GM12878 (cell line): ENCODE measurements at regions not wholly inside any gene's neighbourhood (a gene's known extent, or its start where the extent isn't known, plus 50 kb on each side); places are given as distances from the start of the nearest gene placed in this dataset.

ENCODE experiments used
- ATAC-seq: fragments of 200-7000 bp; cut with Tn5 transposase; 3 replicates; pipeline ENCODE4 v1.9.1; 2020; ENCODE audit warnings: mild to moderate bottlenecking, moderate library complexity
- BruUV-seq: library from RNA; stranded (reverse); fragments of 400-500 nt; replicated peaks from 2 replicates; lab custom pipeline; 2021; lab: Mats Ljungman, UMichigan
- CTCF ChIA-PET: fragments of 300-600 bp; sonication (Branson Sonifier 250); formaldehyde crosslinking; extraction: SDS; loops from one replicate; lab custom pipeline; 2021; ENCODE audit warnings: inconsistent platforms; lab: Yijun Ruan, JAX
- POLR2A ChIA-PET: fragments of 350-600 bp; formaldehyde crosslinking; extraction: SDS; loops from one replicate; lab custom pipeline; 2021; ENCODE audit warnings: inconsistent platforms; lab: Charles Lee
- RAD21 ChIA-PET: fragments of 300-600 bp; sonication (Branson Sonifier 250); formaldehyde crosslinking; loops from one replicate; lab custom pipeline; 2023; ENCODE audit warnings: antibody characterized with exemption; ENCODE audit not compliant: unreplicated experiment; lab: Charles Lee
- SMC1A ChIA-PET: fragments of 300-600 bp; sonication (Branson Sonifier 250); formaldehyde crosslinking; loops from one replicate; lab custom pipeline; 2023; ENCODE audit not compliant: unreplicated experiment, uncharacterized antibody; lab: Charles Lee
- DNase-seq: peaks from one replicate; pipeline ENCODE4 v3.0.0-alpha.2; 2011; ENCODE audit warnings: low read depth, low spot score
- FAIRE-seq: peaks from 3 replicates; lab custom pipeline; 2011; peaks lifted over from hg19 to GRCh38; lab: Jason Lieb, UNC
- H2AFZ ChIP-seq: 2 replicates; pipeline ENCODE4 v1.6.0; 2011; ENCODE audit warnings: low read depth, low read length, control low read depth; ENCODE audit not compliant: control insufficient read depth
- H3K27ac ChIP-seq: 2 replicates; pipeline ENCODE4 v1.5.1; 2011; ENCODE audit warnings: control low read depth; ENCODE audit not compliant: control insufficient read depth, insufficient read depth
- H3K27me3 ChIP-seq, 2 experiments: replicated peaks in 1 of 2; 2 replicates each; pipeline versions ENCODE4 v1.6.0 to v1.6.1; 2011; ENCODE audit warnings: low read length in 1 of 2; ENCODE audit not compliant: control insufficient read depth in 2 of 2, insufficient read depth in 2 of 2
- H3K36me3 ChIP-seq, 2 experiments: 2 replicates each; pipeline ENCODE4 v1.5.1; 2011; ENCODE audit warnings: low read length in 1 of 2; ENCODE audit not compliant: control insufficient read depth in 2 of 2, insufficient read depth in 2 of 2
- H3K4me1 ChIP-seq: 2 replicates; pipeline ENCODE4 v1.6.1; 2011; ENCODE audit warnings: mild to moderate bottlenecking, low read length, moderate library complexity, mixed read lengths; ENCODE audit not compliant: control insufficient read depth, insufficient read depth
- H3K4me2 ChIP-seq: 2 replicates; pipeline ENCODE4 v1.6.0; 2011; ENCODE audit warnings: control low read depth; ENCODE audit not compliant: control insufficient read depth, insufficient read depth
- H3K4me3 ChIP-seq: fragments of 200-600 bp; sonication (generic); 2 replicates; pipeline ENCODE4 v1.5.1; 2016
- H3K79me2 ChIP-seq: 2 replicates; pipeline ENCODE4 v1.6.0; 2011; ENCODE audit warnings: low read length; ENCODE audit not compliant: control insufficient read depth, insufficient read depth
- H3K9ac ChIP-seq: 2 replicates; pipeline ENCODE4 v1.8.0; 2011; ENCODE audit warnings: low read length, control low read depth, mixed read lengths; ENCODE audit not compliant: control insufficient read depth, insufficient read depth
- H3K9me3 ChIP-seq: replicated peaks from 3 replicates; pipeline ENCODE4 v1.5.1; 2011; ENCODE audit warnings: mild to moderate bottlenecking, low read length; ENCODE audit not compliant: control insufficient read depth, insufficient read depth
- H4K20me1 ChIP-seq: 2 replicates; pipeline ENCODE4 v1.6.0; 2011; ENCODE audit not compliant: control insufficient read depth, insufficient read depth
- ASH2L ChIP-seq: fragments of 300-600, 200-600 bp; sonication (generic); IDR thresholded peaks from 2 replicates; pipeline ENCODE4 v1.6.1; 2017; ENCODE audit warnings: low read depth, mild to moderate bottlenecking, borderline replicate concordance
- CBFB ChIP-seq: IDR thresholded peaks from 2 replicates; pipeline ENCODE4 v1.6.1; 2016; ENCODE audit warnings: antibody characterized with exemption, low read depth
- ESRRA ChIP-seq: IDR thresholded peaks from 2 replicates; pipeline ENCODE4 v1.6.1; 2012; ENCODE audit warnings: mild to moderate bottlenecking, low read length, improper control_type of control experiment
- FOXK2 ChIP-seq: fragments of 450-650 bp; IDR thresholded peaks from 2 replicates; pipeline ENCODE4 v1.6.1; 2017; ENCODE audit warnings: mild to moderate bottlenecking, moderate library complexity
- GATAD2B ChIP-seq: fragments of 450-650 bp; conservative IDR thresholded peaks from 2 replicates; pipeline ENCODE4 v1.6.1; 2017; ENCODE audit warnings: low read depth, mild to moderate bottlenecking, moderate library complexity
- POLR2AphosphoS5 ChIP-seq: IDR thresholded peaks from 2 replicates; pipeline ENCODE4 v1.6.1; 2011; ENCODE audit warnings: mild to moderate bottlenecking, low read length, inconsistent platforms
- RAD21 ChIP-seq: IDR thresholded peaks from 2 replicates; pipeline ENCODE4 v1.6.1; 2011; ENCODE audit warnings: mild to moderate bottlenecking, low read depth, low read length, moderate library complexity; ENCODE audit not compliant: insufficient read depth
- RAD51 ChIP-seq: fragments of 450-650 bp; IDR thresholded peaks from 2 replicates; pipeline ENCODE4 v1.6.1; 2016; ENCODE audit warnings: moderate library complexity, mild to moderate bottlenecking, inconsistent platforms
- RUNX3 ChIP-seq: IDR thresholded peaks from 2 replicates; pipeline ENCODE4 v1.6.1; 2012; ENCODE audit warnings: low read length, inconsistent platforms
- SREBF2 ChIP-seq: IDR thresholded peaks from 2 replicates; pipeline ENCODE4 v1.6.1; 2012; ENCODE audit warnings: mild to moderate bottlenecking, low read length
- YY1 ChIP-seq: IDR thresholded peaks from 2 replicates; pipeline ENCODE4 v1.6.1; 2011; ENCODE audit warnings: low read depth, mild to moderate bottlenecking, low read length
- WGBS: methylation state at CpG from one replicate; pipeline ENCODE4 v1.1.6; 2016; ENCODE audit warnings: low lambda C conversion rate; ENCODE audit not compliant: insufficient replicate concordance, insufficient coverage; ENCODE audit errors: missing lambda C conversion rate; 5-methylcytosine and 5-hydroxymethylcytosine counted together
- in situ Hi-C: fragments of 300-500 bp; cut with MboI; formaldehyde crosslinking; loops from 9 replicates; pipeline ENCODE4 v1.14.3; 2018; ENCODE audit warnings: mixed read lengths
- intact Hi-C: fragments of 100-400 bp; cut with micrococcal nuclease; formaldehyde crosslinking; loops from one replicate; pipeline ENCODE4 v1.14.2; 2022; ENCODE audit not compliant: unreplicated experiment
- TF ChIP-seq, protein P1 (sequence below): IDR thresholded peaks from 2 replicates; pipeline ENCODE4 v1.6.1; 2012; ENCODE audit warnings: improper control_type of control experiment, low read depth, low read length; ENCODE audit not compliant: insufficient replicate concordance
- TF ChIP-seq, protein P2 (sequence below): fragments of 450-650 bp; IDR thresholded peaks from 2 replicates; pipeline ENCODE4 v1.6.1; 2016; ENCODE audit warnings: mild to moderate bottlenecking

- TF ChIP-seq ESRRA (no peak), SREBF2 (no peak)
These were observed 140.9 kb downstream of the ACTL8 start (continued) for GRCh38 chr1:17895986-17896385.

- Histone ChIP-seq H3K79me2 (no peaks in the 10 kb centered on the region), H3K9ac (no peak overlapping the region), H2AFZ (no peak overlapping the region), H3K36me3 (no peaks in the 10 kb centered on the region), H3K4me3 (no peak overlapping the region), H4K20me1 (no peaks in the 10 kb centered on the region), H3K27me3 (no peaks in the 10 kb centered on the region), H3K4me2 (no peak overlapping the region), H3K4me1 (no peaks in the 10 kb centered on the region), H3K9me3 (no peaks in the 10 kb centered on the region), H3K27ac (no peak overlapping the region)
- intact Hi-C loops = no loop called here
- ChIA-PET RAD21 (no interaction called here), CTCF (no interaction called here), SMC1A (no interaction called here), POLR2A (no interaction called here)
- BruUV-seq = no TSS peak
- FAIRE-seq = no peak
- ATAC-seq = no peak
- 31% methylated on average over 5 of the region's 5 CpGs for WGBS
- in situ Hi-C loops = no loop called here
- no peak for DNase-seq
- TF ChIP-seq RUNX3 (no peak), ASH2L (no peak), YY1 (no peak), CBFB (no peak), RAD51 (no peak), GATAD2B (no peak)
These were observed 148.3 kb downstream of the ACTL8 start for GRCh38 chr1:17903386-17903785.

- no peak for ATAC-seq
- Histone ChIP-seq H3K36me3 (no peaks in the 10 kb centered on the region), H3K27me3 (no peaks in the 10 kb centered on the region), H3K27ac (no peak overlapping the region), H3K9me3 (no peaks in the 10 kb centered on the region), H2AFZ (no peak overlapping the region), H3K4me2 (no peak overlapping the region), H3K4me1 (no peaks in the 10 kb centered on the region), H3K9ac (no peak overlapping the region), H4K20me1 (no peaks in the 10 kb centered on the region), H3K79me2 (no peaks in the 10 kb centered on the region), H3K4me3 (no peak overlapping the region)
- CTCF ChIA-PET = no interaction called here
- POLR2A ChIA-PET = no interaction called here
- intact Hi-C loops (no loop called here), in situ Hi-C loops (no loop called here)
- RAD21 ChIA-PET = no interaction called here
- BruUV-seq = no TSS peak
- no peak for DNase-seq
- SMC1A ChIA-PET = no interaction called here
- FAIRE-seq = no peak
- WGBS = 6% methylated on average over 5 of the region's 5 CpGs
- no peak for TF ChIP-seq RAD21
- TF ChIP-seq POLR2AphosphoS5 = no peak
- TF ChIP-seq, protein P1, sequence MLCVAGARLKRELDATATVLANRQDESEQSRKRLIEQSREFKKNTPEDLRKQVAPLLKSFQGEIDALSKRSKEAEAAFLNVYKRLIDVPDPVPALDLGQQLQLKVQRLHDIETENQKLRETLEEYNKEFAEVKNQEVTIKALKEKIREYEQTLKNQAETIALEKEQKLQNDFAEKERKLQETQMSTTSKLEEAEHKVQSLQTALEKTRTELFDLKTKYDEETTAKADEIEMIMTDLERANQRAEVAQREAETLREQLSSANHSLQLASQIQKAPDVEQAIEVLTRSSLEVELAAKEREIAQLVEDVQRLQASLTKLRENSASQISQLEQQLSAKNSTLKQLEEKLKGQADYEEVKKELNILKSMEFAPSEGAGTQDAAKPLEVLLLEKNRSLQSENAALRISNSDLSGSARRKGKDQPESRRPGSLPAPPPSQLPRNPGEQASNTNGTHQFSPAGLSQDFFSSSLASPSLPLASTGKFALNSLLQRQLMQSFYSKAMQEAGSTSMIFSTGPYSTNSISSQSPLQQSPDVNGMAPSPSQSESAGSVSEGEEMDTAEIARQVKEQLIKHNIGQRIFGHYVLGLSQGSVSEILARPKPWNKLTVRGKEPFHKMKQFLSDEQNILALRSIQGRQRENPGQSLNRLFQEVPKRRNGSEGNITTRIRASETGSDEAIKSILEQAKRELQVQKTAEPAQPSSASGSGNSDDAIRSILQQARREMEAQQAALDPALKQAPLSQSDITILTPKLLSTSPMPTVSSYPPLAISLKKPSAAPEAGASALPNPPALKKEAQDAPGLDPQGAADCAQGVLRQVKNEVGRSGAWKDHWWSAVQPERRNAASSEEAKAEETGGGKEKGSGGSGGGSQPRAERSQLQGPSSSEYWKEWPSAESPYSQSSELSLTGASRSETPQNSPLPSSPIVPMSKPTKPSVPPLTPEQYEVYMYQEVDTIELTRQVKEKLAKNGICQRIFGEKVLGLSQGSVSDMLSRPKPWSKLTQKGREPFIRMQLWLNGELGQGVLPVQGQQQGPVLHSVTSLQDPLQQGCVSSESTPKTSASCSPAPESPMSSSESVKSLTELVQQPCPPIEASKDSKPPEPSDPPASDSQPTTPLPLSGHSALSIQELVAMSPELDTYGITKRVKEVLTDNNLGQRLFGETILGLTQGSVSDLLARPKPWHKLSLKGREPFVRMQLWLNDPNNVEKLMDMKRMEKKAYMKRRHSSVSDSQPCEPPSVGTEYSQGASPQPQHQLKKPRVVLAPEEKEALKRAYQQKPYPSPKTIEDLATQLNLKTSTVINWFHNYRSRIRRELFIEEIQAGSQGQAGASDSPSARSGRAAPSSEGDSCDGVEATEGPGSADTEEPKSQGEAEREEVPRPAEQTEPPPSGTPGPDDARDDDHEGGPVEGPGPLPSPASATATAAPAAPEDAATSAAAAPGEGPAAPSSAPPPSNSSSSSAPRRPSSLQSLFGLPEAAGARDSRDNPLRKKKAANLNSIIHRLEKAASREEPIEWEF = no peak
- TF ChIP-seq, protein P2, sequence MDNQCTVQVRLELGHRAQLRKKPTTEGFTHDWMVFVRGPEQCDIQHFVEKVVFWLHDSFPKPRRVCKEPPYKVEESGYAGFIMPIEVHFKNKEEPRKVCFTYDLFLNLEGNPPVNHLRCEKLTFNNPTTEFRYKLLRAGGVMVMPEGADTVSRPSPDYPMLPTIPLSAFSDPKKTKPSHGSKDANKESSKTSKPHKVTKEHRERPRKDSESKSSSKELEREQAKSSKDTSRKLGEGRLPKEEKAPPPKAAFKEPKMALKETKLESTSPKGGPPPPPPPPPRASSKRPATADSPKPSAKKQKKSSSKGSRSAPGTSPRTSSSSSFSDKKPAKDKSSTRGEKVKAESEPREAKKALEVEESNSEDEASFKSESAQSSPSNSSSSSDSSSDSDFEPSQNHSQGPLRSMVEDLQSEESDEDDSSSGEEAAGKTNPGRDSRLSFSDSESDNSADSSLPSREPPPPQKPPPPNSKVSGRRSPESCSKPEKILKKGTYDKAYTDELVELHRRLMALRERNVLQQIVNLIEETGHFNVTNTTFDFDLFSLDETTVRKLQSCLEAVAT = no peak
- TF ChIP-seq FOXK2 = no peak
These were observed 149.2 kb downstream of the ACTL8 start for GRCh38 chr1:17904290-17904689.
